ENCODE measurements at regions not wholly inside any gene's neighbourhood (a gene's known extent, or its start where the extent isn't known, plus 50 kb on each side); places are given as distances from the start of the nearest gene placed in this dataset.

GRCh38 chr9:99430301-99430700, 208.2 kb downstream of the SEC61B start:
- TF ChIP-seq POLR2A (IDR thresholded peaks at IDR 0.05) (no peak), CTCF (IDR thresholded peaks at IDR 0.05) (no peak)
